Calu3 (cell line): ENCODE measurements at regions not wholly inside any gene's neighbourhood (a gene's known extent, or its start where the extent isn't known, plus 50 kb on each side); places are given as distances from the start of the nearest gene placed in this dataset.

Experiments
- BruUV-seq: library from RNA; stranded (reverse); fragments of 400-500 nt; replicated peaks from 2 replicates; lab custom pipeline; 2021; lab: Mats Ljungman, UMichigan
- CTCF ChIA-PET: fragments of 300-600 bp; sonication (Branson Sonifier 250); formaldehyde crosslinking; loops from one replicate; lab custom pipeline; 2022; ENCODE audit warnings: antibody characterized with exemption; lab: Charles Lee
- DNase-seq: peaks from one replicate; pipeline ENCODE4 v3.0.0; 2022
- H3K27ac Mint-ChIP-seq: one replicate; pipeline ENCODE4 v1.8.0; 2022; ENCODE audit warnings: mixed read lengths; ENCODE audit not compliant: unreplicated experiment
- H3K27me3 Mint-ChIP-seq: one replicate; pipeline ENCODE4 v1.8.0; 2022; ENCODE audit warnings: mixed read lengths; ENCODE audit not compliant: unreplicated experiment
- H3K36me3 Mint-ChIP-seq: one replicate; pipeline ENCODE4 v1.8.0; 2022; ENCODE audit warnings: mild to moderate bottlenecking, moderate library complexity, mixed read lengths; ENCODE audit not compliant: insufficient read depth, unreplicated experiment
- H3K4me1 Mint-ChIP-seq: one replicate; pipeline ENCODE4 v1.8.0; 2022; ENCODE audit warnings: mild to moderate bottlenecking, low read depth, mixed read lengths; ENCODE audit not compliant: unreplicated experiment
- H3K4me3 Mint-ChIP-seq: one replicate; pipeline ENCODE4 v1.8.0; 2022; ENCODE audit warnings: mild to moderate bottlenecking, low read depth, moderate library complexity, mixed read lengths; ENCODE audit not compliant: unreplicated experiment
- H3K9me3 Mint-ChIP-seq: one replicate; pipeline ENCODE4 v1.8.0; 2022; ENCODE audit warnings: low read depth, mixed read lengths; ENCODE audit not compliant: unreplicated experiment
- CTCF ChIP-seq: fragments of 200-600 bp; IDR thresholded peaks from one replicate; pipeline ENCODE4 v1.8.0; 2022; ENCODE audit warnings: antibody characterized with exemption; ENCODE audit not compliant: unreplicated experiment
- intact Hi-C: fragments of 100-400 bp; cut with micrococcal nuclease; formaldehyde crosslinking; loops from one replicate; pipeline ENCODE4 v1.10.0; 2022; ENCODE audit not compliant: unreplicated experiment

GRCh38 chr5:147015405-147015804 lies 136.8 kb upstream of the PPP2R2B start:
- peaks cover 2% of the 10 kb centered on the region for H3K9me3 Mint-ChIP-seq
- no peak overlapping the region for H3K27ac Mint-ChIP-seq
- H3K4me1 Mint-ChIP-seq = no peaks in the 10 kb centered on the region
- no peak overlapping the region for H3K4me3 Mint-ChIP-seq
- CTCF ChIA-PET = no interaction called here
- BruUV-seq = no TSS peak
- intact Hi-C loops = no loop called here
- DNase-seq = no peak
- no peak for TF ChIP-seq CTCF
- H3K36me3 Mint-ChIP-seq = no peaks in the 10 kb centered on the region
- no peaks in the 10 kb centered on the region for H3K27me3 Mint-ChIP-seq

- H3K27ac Mint-ChIP-seq = no peak overlapping the region
- no peak for DNase-seq
- CTCF ChIA-PET = interaction anchor here (0.7 kb wide), 1 partner anchor 171 kb away, joined by 3 read pairs; no protein-coding TSS in a partner anchor
- no peak overlapping the region for H3K4me3 Mint-ChIP-seq
- peaks cover 2% of the 10 kb centered on the region for H3K9me3 Mint-ChIP-seq
- no peaks in the 10 kb centered on the region for H3K27me3 Mint-ChIP-seq
- H3K36me3 Mint-ChIP-seq = no peaks in the 10 kb centered on the region
- TF ChIP-seq CTCF = no peak
- no TSS peak for BruUV-seq
- H3K4me1 Mint-ChIP-seq = no peaks in the 10 kb centered on the region
- intact Hi-C loops = no loop called here
Observed at GRCh38 chr5:147017191-147017590, 138.6 kb upstream of the PPP2R2B start.

GRCh38 chr5:147017621-147018020 lies 139.1 kb upstream of the PPP2R2B start:
- BruUV-seq = no TSS peak
- DNase-seq = no peak
- Mint-ChIP-seq H3K36me3 (no peaks in the 10 kb centered on the region), H3K4me3 (no peak overlapping the region), H3K27ac (no peak overlapping the region), H3K9me3 (peaks cover 2% of the 10 kb centered on the region), H3K27me3 (no peaks in the 10 kb centered on the region), H3K4me1 (no peaks in the 10 kb centered on the region)
- intact Hi-C loops = no loop called here
- no peak for TF ChIP-seq CTCF
- CTCF ChIA-PET = interaction anchor here (0.7 kb wide), 1 partner anchor 171 kb away, joined by 3 read pairs; no protein-coding TSS in a partner anchor

GRCh38 chr5:147018812-147019211 lies 140.3 kb upstream of the PPP2R2B start:
- intact Hi-C loops = no loop called here
- TF ChIP-seq CTCF = no peak
- Mint-ChIP-seq H3K27me3 (no peaks in the 10 kb centered on the region), H3K4me3 (no peak overlapping the region), H3K4me1 (no peaks in the 10 kb centered on the region), H3K36me3 (no peaks in the 10 kb centered on the region), H3K9me3 (peaks cover 2% of the 10 kb centered on the region), H3K27ac (no peak overlapping the region)
- CTCF ChIA-PET = no interaction called here
- no TSS peak for BruUV-seq
- DNase-seq = no peak
